GM23338 (cell line): ENCODE measurements at regions not wholly inside any gene's neighbourhood (a gene's known extent, or its start where the extent isn't known, plus 50 kb on each side); places are given as distances from the start of the nearest gene placed in this dataset.

Experiments
- ATAC-seq: fragments of 200-7000 bp; cut with Tn5 transposase; 3 replicates; pipeline ENCODE4 v1.9.1; 2020
- DNase-seq: peaks from one replicate; pipeline ENCODE4 v3.0.0-alpha.2; 2015; ENCODE audit warnings: low spot score
- H2AFZ ChIP-seq: fragments of 200-600 bp; sonication (generic); 2 replicates; pipeline ENCODE4 v1.8.0; 2016; ENCODE audit warnings: antibody characterized with exemption, mild to moderate bottlenecking, moderate library complexity
- H3F3A ChIP-seq: fragments of 200-600 bp; sonication (generic); replicated peaks from 2 replicates; pipeline ENCODE4 v1.8.0; 2017; ENCODE audit warnings: antibody characterized with exemption, mixed run types, low read depth
- H3K27ac ChIP-seq: fragments of 200-600 bp; sonication (generic); 2 replicates; pipeline ENCODE4 v1.6.1; 2016; ENCODE audit warnings: low read depth
- H3K27me3 ChIP-seq: fragments of 200-600 bp; sonication (generic); 2 replicates; pipeline ENCODE4 v1.8.0; 2016; ENCODE audit warnings: mild to moderate bottlenecking, mixed run types, moderate library complexity; ENCODE audit not compliant: insufficient read depth
- H3K36me3 ChIP-seq: fragments of 200-600 bp; sonication (generic); 2 replicates; pipeline ENCODE4 v1.8.0; 2016; ENCODE audit warnings: mild to moderate bottlenecking; ENCODE audit not compliant: insufficient read depth
- H3K4me1 ChIP-seq: fragments of 200-600 bp; sonication (generic); 2 replicates; pipeline ENCODE4 v1.8.0; 2016; ENCODE audit warnings: mild to moderate bottlenecking, moderate library complexity; ENCODE audit not compliant: insufficient read depth
- H3K4me2 ChIP-seq: fragments of 200-600 bp; sonication (generic); 2 replicates; pipeline ENCODE4 v1.7.1; 2017; ENCODE audit warnings: mixed run types
- H3K4me3 ChIP-seq: fragments of 200-600 bp; sonication (generic); 2 replicates; pipeline ENCODE4 v1.6.1; 2016; ENCODE audit warnings: mixed run types
- H3K79me2 ChIP-seq: fragments of 200-600 bp; sonication (generic); replicated peaks from 2 replicates; pipeline ENCODE4 v1.8.0; 2017; ENCODE audit warnings: mild to moderate bottlenecking; ENCODE audit not compliant: insufficient read depth
- H3K9me2 ChIP-seq: fragments of 200-600 bp; sonication (generic); 2 replicates; pipeline ENCODE4 v1.8.0; 2017; ENCODE audit not compliant: insufficient read depth
- H4K20me1 ChIP-seq: fragments of 200-600 bp; sonication (generic); replicated peaks from 2 replicates; pipeline ENCODE4 v1.8.0; 2017; ENCODE audit warnings: mild to moderate bottlenecking; ENCODE audit not compliant: insufficient read depth
- H3K27ac Mint-ChIP-seq: 2 replicates; pipeline ENCODE4 v1.8.0; 2020; ENCODE audit warnings: inconsistent platforms, mild to moderate bottlenecking, moderate library complexity, mixed read lengths
- H3K27me3 Mint-ChIP-seq: 3 replicates; pipeline ENCODE4 v1.8.0; 2022; ENCODE audit warnings: low read depth, mild to moderate bottlenecking, moderate library complexity, mixed read lengths, inconsistent platforms; ENCODE audit not compliant: insufficient read depth, poor library complexity
- H3K36me3 Mint-ChIP-seq: 3 replicates; pipeline ENCODE4 v1.8.0; 2021; ENCODE audit warnings: low read depth, mild to moderate bottlenecking, inconsistent platforms, moderate library complexity, mixed read lengths
- H3K4me1 Mint-ChIP-seq: 3 replicates; pipeline ENCODE4 v1.8.0; 2020; ENCODE audit warnings: mild to moderate bottlenecking, inconsistent platforms, mixed read lengths
- H3K4me3 Mint-ChIP-seq: 3 replicates; pipeline ENCODE4 v1.8.0; 2021; ENCODE audit warnings: moderate library complexity, mild to moderate bottlenecking, inconsistent platforms, mixed read lengths
- H3K9me3 Mint-ChIP-seq: 3 replicates; pipeline ENCODE4 v1.8.0; 2020; ENCODE audit warnings: moderate library complexity, mild to moderate bottlenecking, inconsistent platforms, mixed read lengths
- CREB1 ChIP-seq: fragments of 250-450 bp; sonication (Bioruptor Pico); IDR thresholded peaks from 2 replicates; pipeline ENCODE4 v1.5.0; 2020; ENCODE audit warnings: low read depth, mild to moderate bottlenecking, moderate library complexity
- EZH2 ChIP-seq: fragments of 200-600 bp; sonication (generic); IDR thresholded peaks from one replicate; pipeline ENCODE4 v1.8.0; 2017; ENCODE audit warnings: antibody characterized with exemption, mild to moderate bottlenecking, low read depth; ENCODE audit not compliant: unreplicated experiment
- EZH2phosphoT487 ChIP-seq: fragments of 200-600 bp; sonication (generic); IDR thresholded peaks from one replicate; pipeline ENCODE4 v1.8.1; 2018; ENCODE audit warnings: antibody characterized with exemption; ENCODE audit not compliant: unreplicated experiment
- ZNF114 ChIP-seq: fragments of 250-450 bp; sonication (Bioruptor Pico); IDR thresholded peaks from 2 replicates; pipeline ENCODE4 v1.5.0; 2020; ENCODE audit warnings: mild to moderate bottlenecking, moderate library complexity
- ZNF331 ChIP-seq: fragments of 250-450 bp; sonication (Bioruptor Pico); IDR thresholded peaks from 2 replicates; pipeline ENCODE4 v1.5.0; 2020; ENCODE audit warnings: low read depth, mild to moderate bottlenecking, moderate library complexity
- TF ChIP-seq, protein P1 (sequence below): fragments of 250-450 bp; sonication (Bioruptor Pico); IDR thresholded peaks from 2 replicates; pipeline ENCODE4 v1.5.0; 2020; ENCODE audit warnings: mild to moderate bottlenecking, moderate library complexity
- TF ChIP-seq, protein P2 (sequence below): IDR thresholded peaks from one replicate; pipeline ENCODE4 v1.6.1; 2018; ENCODE audit warnings: antibody characterized with exemption; ENCODE audit not compliant: unreplicated experiment
- TF ChIP-seq, protein P3 (sequence below), 2 experiments: fragments of 200-600 bp in 1 of 2; sonication (generic) in 1 of 2; conservative IDR thresholded peaks; 2 replicates each; pipeline versions ENCODE4 v1.5.1 to v1.6.1; 2016 to 2017; ENCODE audit warnings: antibody characterized with exemption in 2 of 2, low read depth in 2 of 2, mild to moderate bottlenecking in 2 of 2, moderate library complexity in 1 of 2
- TF ChIP-seq, protein P4 (sequence below): IDR thresholded peaks from 2 replicates; pipeline ENCODE4 v1.6.1; 2016; ENCODE audit warnings: antibody characterized with exemption

DNA sequence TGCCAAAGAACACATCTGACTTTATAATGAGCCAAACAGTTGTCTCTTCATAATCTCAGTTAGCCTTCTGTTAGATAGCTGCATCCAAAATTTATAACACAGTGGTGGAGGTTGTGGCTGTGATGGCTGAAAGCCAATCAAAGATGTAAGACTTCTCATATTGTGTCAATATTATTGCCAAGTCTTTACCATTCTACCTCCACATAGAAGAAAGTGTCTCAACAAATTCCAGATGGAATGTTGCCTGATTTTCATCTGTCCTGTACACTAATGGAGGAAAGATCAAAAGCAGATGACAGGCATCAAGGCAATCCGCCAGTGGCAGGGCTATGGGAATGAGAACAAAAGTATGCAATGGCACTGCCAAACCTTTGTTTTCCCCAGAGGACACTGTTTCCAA, 813.1 kb upstream of the NOVA1 start:
- TF ChIP-seq, protein P1, sequence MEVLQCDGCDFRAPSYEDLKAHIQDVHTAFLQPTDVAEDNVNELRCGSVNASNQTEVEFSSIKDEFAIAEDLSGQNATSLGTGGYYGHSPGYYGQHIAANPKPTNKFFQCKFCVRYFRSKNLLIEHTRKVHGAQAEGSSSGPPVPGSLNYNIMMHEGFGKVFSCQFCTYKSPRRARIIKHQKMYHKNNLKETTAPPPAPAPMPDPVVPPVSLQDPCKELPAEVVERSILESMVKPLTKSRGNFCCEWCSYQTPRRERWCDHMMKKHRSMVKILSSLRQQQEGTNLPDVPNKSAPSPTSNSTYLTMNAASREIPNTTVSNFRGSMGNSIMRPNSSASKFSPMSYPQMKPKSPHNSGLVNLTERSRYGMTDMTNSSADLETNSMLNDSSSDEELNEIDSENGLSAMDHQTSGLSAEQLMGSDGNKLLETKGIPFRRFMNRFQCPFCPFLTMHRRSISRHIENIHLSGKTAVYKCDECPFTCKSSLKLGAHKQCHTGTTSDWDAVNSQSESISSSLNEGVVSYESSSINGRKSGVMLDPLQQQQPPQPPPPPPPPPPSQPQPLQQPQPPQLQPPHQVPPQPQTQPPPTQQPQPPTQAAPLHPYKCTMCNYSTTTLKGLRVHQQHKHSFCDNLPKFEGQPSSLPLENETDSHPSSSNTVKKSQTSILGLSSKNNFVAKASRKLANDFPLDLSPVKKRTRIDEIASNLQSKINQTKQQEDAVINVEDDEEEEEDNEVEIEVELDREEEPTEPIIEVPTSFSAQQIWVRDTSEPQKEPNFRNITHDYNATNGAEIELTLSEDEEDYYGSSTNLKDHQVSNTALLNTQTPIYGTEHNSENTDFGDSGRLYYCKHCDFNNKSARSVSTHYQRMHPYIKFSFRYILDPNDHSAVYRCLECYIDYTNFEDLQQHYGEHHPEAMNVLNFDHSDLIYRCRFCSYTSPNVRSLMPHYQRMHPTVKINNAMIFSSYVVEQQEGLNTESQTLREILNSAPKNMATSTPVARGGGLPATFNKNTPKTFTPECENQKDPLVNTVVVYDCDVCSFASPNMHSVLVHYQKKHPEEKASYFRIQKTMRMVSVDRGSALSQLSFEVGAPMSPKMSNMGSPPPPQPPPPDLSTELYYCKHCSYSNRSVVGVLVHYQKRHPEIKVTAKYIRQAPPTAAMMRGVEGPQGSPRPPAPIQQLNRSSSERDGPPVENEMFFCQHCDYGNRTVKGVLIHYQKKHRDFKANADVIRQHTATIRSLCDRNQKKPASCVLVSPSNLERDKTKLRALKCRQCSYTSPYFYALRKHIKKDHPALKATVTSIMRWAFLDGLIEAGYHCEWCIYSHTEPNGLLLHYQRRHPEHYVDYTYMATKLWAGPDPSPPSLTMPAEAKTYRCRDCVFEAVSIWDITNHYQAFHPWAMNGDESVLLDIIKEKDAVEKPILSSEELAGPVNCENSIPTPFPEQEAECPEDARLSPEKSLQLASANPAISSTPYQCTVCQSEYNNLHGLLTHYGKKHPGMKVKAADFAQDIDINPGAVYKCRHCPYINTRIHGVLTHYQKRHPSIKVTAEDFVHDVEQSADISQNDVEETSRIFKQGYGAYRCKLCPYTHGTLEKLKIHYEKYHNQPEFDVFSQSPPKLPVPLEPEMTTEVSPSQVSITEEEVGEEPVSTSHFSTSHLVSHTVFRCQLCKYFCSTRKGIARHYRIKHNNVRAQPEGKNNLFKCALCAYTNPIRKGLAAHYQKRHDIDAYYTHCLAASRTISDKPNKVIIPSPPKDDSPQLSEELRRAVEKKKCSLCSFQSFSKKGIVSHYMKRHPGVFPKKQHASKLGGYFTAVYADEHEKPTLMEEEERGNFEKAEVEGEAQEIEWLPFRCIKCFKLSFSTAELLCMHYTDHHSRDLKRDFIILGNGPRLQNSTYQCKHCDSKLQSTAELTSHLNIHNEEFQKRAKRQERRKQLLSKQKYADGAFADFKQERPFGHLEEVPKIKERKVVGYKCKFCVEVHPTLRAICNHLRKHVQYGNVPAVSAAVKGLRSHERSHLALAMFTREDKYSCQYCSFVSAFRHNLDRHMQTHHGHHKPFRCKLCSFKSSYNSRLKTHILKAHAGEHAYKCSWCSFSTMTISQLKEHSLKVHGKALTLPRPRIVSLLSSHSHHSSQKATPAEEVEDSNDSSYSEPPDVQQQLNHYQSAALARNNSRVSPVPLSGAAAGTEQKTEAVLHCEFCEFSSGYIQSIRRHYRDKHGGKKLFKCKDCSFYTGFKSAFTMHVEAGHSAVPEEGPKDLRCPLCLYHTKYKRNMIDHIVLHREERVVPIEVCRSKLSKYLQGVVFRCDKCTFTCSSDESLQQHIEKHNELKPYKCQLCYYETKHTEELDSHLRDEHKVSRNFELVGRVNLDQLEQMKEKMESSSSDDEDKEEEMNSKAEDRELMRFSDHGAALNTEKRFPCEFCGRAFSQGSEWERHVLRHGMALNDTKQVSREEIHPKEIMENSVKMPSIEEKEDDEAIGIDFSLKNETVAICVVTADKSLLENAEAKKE (CRISPR knock-in tag), result no peak
- TF ChIP-seq, protein P2, sequence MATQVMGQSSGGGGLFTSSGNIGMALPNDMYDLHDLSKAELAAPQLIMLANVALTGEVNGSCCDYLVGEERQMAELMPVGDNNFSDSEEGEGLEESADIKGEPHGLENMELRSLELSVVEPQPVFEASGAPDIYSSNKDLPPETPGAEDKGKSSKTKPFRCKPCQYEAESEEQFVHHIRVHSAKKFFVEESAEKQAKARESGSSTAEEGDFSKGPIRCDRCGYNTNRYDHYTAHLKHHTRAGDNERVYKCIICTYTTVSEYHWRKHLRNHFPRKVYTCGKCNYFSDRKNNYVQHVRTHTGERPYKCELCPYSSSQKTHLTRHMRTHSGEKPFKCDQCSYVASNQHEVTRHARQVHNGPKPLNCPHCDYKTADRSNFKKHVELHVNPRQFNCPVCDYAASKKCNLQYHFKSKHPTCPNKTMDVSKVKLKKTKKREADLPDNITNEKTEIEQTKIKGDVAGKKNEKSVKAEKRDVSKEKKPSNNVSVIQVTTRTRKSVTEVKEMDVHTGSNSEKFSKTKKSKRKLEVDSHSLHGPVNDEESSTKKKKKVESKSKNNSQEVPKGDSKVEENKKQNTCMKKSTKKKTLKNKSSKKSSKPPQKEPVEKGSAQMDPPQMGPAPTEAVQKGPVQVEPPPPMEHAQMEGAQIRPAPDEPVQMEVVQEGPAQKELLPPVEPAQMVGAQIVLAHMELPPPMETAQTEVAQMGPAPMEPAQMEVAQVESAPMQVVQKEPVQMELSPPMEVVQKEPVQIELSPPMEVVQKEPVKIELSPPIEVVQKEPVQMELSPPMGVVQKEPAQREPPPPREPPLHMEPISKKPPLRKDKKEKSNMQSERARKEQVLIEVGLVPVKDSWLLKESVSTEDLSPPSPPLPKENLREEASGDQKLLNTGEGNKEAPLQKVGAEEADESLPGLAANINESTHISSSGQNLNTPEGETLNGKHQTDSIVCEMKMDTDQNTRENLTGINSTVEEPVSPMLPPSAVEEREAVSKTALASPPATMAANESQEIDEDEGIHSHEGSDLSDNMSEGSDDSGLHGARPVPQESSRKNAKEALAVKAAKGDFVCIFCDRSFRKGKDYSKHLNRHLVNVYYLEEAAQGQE, result no peak
- no peak for TF ChIP-seq EZH2
- no peak for TF ChIP-seq CREB1 (CRISPR knock-in tag)
- TF ChIP-seq, protein P3, sequence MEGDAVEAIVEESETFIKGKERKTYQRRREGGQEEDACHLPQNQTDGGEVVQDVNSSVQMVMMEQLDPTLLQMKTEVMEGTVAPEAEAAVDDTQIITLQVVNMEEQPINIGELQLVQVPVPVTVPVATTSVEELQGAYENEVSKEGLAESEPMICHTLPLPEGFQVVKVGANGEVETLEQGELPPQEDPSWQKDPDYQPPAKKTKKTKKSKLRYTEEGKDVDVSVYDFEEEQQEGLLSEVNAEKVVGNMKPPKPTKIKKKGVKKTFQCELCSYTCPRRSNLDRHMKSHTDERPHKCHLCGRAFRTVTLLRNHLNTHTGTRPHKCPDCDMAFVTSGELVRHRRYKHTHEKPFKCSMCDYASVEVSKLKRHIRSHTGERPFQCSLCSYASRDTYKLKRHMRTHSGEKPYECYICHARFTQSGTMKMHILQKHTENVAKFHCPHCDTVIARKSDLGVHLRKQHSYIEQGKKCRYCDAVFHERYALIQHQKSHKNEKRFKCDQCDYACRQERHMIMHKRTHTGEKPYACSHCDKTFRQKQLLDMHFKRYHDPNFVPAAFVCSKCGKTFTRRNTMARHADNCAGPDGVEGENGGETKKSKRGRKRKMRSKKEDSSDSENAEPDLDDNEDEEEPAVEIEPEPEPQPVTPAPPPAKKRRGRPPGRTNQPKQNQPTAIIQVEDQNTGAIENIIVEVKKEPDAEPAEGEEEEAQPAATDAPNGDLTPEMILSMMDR (conservative IDR thresholded peaks at IDR 0.05; ENCODE audit: low read depth in 2 of 2), result no peak
- TF ChIP-seq ZNF331 (CRISPR knock-in tag), result no peak
- TF ChIP-seq, protein P4, sequence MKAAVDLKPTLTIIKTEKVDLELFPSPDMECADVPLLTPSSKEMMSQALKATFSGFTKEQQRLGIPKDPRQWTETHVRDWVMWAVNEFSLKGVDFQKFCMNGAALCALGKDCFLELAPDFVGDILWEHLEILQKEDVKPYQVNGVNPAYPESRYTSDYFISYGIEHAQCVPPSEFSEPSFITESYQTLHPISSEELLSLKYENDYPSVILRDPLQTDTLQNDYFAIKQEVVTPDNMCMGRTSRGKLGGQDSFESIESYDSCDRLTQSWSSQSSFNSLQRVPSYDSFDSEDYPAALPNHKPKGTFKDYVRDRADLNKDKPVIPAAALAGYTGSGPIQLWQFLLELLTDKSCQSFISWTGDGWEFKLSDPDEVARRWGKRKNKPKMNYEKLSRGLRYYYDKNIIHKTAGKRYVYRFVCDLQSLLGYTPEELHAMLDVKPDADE, result no peak
- TF ChIP-seq ZNF114 (CRISPR knock-in tag), result no peak
- TF ChIP-seq EZH2phosphoT487, result no peak
- no peaks in the 10 kb centered on the region for H3K27me3 Mint-ChIP-seq
- H3K36me3 ChIP-seq, result no peaks in the 10 kb centered on the region

More for the DNA sequence above, 813.1 kb upstream of the NOVA1 start:
- no peak overlapping the region for H3K4me3 Mint-ChIP-seq
- H3K9me2 ChIP-seq, result no peaks in the 10 kb centered on the region
- no peaks in the 10 kb centered on the region for H3K4me1 ChIP-seq
- no peak overlapping the region for H3K4me3 ChIP-seq
- ATAC-seq (no peak), DNase-seq (no peak)
- no peak overlapping the region for H3K27ac ChIP-seq
- no peaks in the 10 kb centered on the region for H3F3A ChIP-seq
- no peaks in the 10 kb centered on the region for H3K79me2 ChIP-seq
- H4K20me1 ChIP-seq, result no peaks in the 10 kb centered on the region
- no peak overlapping the region for H3K27ac Mint-ChIP-seq
- no peaks in the 10 kb centered on the region for H3K27me3 ChIP-seq
- no peak overlapping the region for H2AFZ ChIP-seq
- no peaks in the 10 kb centered on the region for H3K36me3 Mint-ChIP-seq
- H3K4me1 Mint-ChIP-seq, result no peaks in the 10 kb centered on the region
- no peaks in the 10 kb centered on the region for H3K9me3 Mint-ChIP-seq
- H3K4me2 ChIP-seq, result no peak overlapping the region
